ENCODE measurements at regions not wholly inside any gene's neighbourhood (a gene's known extent, or its start where the extent isn't known, plus 50 kb on each side); places are given as distances from the start of the nearest gene placed in this dataset.
A peak's percentile ranks its signal among the peaks of the same experiment; 100 is the strongest.
"Not testable (repeated sequence)": the region's sequence is repeated elsewhere in the genome, so short reads cannot be mapped to it uniquely, and the experiment has no call there.

GRCh38 chr9:96067600-96067999 lies 192.1 kb downstream of the ERCC6L2 start:
- H3K9me3 Mint-ChIP-seq: no peaks in the 10 kb centered on the region
- H3K4me1 Mint-ChIP-seq (ENCODE audit: low read depth in 2 of 2): peaks cover 0 to 8% of the 10 kb centered on the region in 2 donors
- no peak for ATAC-seq
- DNase-seq (ENCODE audit: low spot score): no peak
- peaks cover 13 to 16% of the 10 kb centered on the region in 2 donors for H3K27me3 Mint-ChIP-seq
- H3K27ac Mint-ChIP-seq: no peak overlapping the region
- H3K4me3 Mint-ChIP-seq: no peak overlapping the region
- H3K36me3 Mint-ChIP-seq: no peaks in the 10 kb centered on the region

DNA sequence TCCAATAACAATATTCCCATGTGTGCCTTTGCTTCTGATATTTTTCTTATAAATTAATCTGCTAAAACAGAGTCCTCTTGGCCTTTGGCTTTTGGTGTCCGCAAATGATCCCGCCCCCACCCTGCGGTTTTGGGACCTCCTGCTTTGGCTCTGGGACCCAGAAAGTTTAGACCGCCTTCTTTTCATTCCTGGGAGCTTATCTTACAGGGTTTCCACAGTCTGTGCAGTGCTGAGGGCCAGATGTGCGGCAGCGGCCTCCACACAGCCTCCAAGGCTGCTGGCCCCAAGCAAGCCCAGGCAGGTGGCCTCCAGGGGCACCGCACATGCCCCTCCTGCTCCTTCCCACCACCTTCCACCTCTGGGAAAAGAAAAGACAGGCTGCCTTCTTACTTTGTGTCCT lies 191.5 kb downstream of the ERCC6L2 start:
- Mint-ChIP-seq H3K4me1 (ENCODE audit: low read depth in 2 of 2) (peaks cover 2 to 8% of the 10 kb centered on the region in 2 donors), H3K27ac (no peak overlapping the region), H3K4me3 (no peak overlapping the region), H3K9me3 (no peaks in the 10 kb centered on the region), H3K27me3 (peaks cover 11 to 18% of the 10 kb centered on the region in 2 donors), H3K36me3 (no peaks in the 10 kb centered on the region)
- no peak for ATAC-seq
- no peak for DNase-seq (ENCODE audit: low spot score)

- Mint-ChIP-seq H3K9me3 (no peaks in the 10 kb centered on the region), H3K4me1 (ENCODE audit: low read depth in 2 of 2) (peaks cover 9 to 14% of the 10 kb centered on the region in 2 donors), H3K36me3 (no peaks in the 10 kb centered on the region), H3K4me3 (no peak overlapping the region), H3K27ac (no peak overlapping the region), H3K27me3 (peaks cover 7 to 17% of the 10 kb centered on the region in 2 donors)
- no peak for DNase-seq (ENCODE audit: low spot score)
- ATAC-seq: no peak
Observed at GRCh38 chr9:96065482-96066251, 190.2 kb downstream of the ERCC6L2 start.

DNA sequence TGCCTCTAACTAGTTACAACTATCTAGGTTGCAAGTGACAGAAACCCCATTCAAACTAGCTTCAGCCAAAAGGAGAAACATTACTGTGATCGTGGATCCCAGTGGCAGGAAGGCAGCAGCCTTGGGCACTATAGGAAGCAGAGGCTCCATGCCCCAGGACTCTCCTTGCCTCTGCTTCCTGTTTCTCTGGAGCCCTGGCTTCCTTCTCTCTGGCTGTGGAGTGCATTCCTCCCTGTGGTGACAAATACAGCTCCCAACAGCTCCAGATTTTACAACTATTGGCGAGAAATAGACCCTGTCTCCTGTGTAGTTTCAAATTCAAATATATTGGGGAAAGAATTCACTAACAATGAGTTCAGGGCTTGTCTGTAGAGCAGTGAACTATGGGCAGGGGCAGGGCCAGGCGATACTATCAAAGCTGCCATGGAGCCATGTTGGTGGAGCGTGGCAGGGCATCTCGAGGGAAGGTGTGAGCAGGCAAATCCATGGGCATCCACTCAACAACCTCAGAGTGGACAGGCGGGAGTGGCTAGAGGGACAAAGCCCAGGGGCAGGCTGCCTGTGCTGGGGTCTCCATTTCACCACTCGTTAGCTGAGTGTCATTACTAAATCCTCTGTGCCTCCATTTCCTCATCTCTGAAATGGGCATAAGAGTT lies 189.5 kb downstream of the ERCC6L2 start:
- peaks cover 9 to 14% of the 10 kb centered on the region in 2 donors for H3K4me1 Mint-ChIP-seq (ENCODE audit: low read depth in 2 of 2)
- DNase-seq (ENCODE audit: low spot score): no peak
- H3K36me3 Mint-ChIP-seq: no peaks in the 10 kb centered on the region
- ATAC-seq: no peak
- H3K27me3 Mint-ChIP-seq: peaks cover 4 to 14% of the 10 kb centered on the region in 2 donors
- H3K4me3 Mint-ChIP-seq: no peak overlapping the region
- H3K27ac Mint-ChIP-seq: peak overlapping the region in 1 of 2 donors; percentile 39
- H3K9me3 Mint-ChIP-seq: no peaks in the 10 kb centered on the region

DNA sequence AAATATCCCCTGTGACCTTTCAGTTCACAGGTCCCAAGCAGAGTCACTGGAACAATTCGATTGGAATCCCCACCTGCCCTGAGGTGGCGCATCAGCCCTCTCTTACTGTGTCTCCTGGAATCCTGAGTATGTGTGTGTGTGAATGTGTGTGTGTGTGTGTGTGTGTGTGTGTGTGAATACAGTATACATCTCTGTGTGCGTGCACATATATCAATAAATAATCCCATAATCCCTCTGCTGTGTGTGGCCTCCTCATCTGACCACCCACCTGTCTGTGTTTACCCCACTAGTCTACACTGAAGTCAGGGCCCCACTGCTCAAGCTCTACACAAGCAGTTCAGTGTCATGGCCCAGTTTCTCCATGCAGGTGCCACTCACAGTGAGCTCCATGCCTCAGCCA lies 187.4 kb downstream of the ERCC6L2 start:
- H3K4me1 Mint-ChIP-seq (ENCODE audit: low read depth in 2 of 2): peaks cover 11 to 23% of the 10 kb centered on the region in 2 donors
- ATAC-seq (no peak), DNase-seq (ENCODE audit: low spot score) (no peak)
- no peak overlapping the region for H3K4me3 Mint-ChIP-seq
- H3K36me3 Mint-ChIP-seq: no peaks in the 10 kb centered on the region
- peaks cover 0 to 9% of the 10 kb centered on the region in 2 donors for H3K27me3 Mint-ChIP-seq
- H3K27ac Mint-ChIP-seq: no peak overlapping the region
- peaks cover 3% of the 10 kb centered on the region for H3K9me3 Mint-ChIP-seq

DNA sequence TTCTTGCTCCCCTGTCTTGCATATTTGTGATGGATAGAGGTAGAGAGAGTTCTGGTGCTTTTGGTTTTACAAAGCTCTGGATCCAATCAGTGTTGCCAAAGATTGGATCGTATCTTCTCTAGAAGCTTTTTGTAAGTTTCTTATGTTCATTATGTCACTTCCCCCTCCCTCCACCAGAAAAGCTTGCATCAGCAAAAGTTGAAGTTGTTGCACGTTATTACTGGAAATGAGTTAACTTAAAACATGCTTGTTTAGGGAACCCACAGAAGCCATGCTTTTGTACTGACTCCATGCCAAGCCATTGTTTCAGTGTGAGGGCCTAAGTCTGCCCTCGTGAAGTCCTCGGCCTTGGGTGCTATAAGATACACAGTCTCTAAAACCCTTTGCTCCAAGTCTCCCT lies 186.5 kb downstream of the ERCC6L2 start:
- H3K36me3 Mint-ChIP-seq: no peaks in the 10 kb centered on the region
- H3K27me3 Mint-ChIP-seq: peaks cover 0 to 9% of the 10 kb centered on the region in 2 donors
- H3K9me3 Mint-ChIP-seq: peaks cover 3% of the 10 kb centered on the region
- ATAC-seq (no peak), DNase-seq (ENCODE audit: low spot score) (no peak)
- no peak overlapping the region for H3K27ac Mint-ChIP-seq
- H3K4me3 Mint-ChIP-seq: no peak overlapping the region
- peaks cover 18 to 30% of the 10 kb centered on the region in 2 donors for H3K4me1 Mint-ChIP-seq (ENCODE audit: low read depth in 2 of 2)

- Mint-ChIP-seq H3K4me1 (ENCODE audit: low read depth in 2 of 2) (peaks cover 24 to 35% of the 10 kb centered on the region in 2 donors), H3K27ac (peak overlapping the region in 1 of 2 donors; percentile 74), H3K9me3 (peaks cover 3% of the 10 kb centered on the region), H3K27me3 (peaks cover 0 to 9% of the 10 kb centered on the region in 2 donors), H3K4me3 (no peak overlapping the region), H3K36me3 (no peaks in the 10 kb centered on the region)
- DNase-seq (ENCODE audit: low spot score) (no peak), ATAC-seq (peak in 1 of 2 donors; percentile 41)
Observed at GRCh38 chr9:96061293-96061987, 185.9 kb downstream of the ERCC6L2 start.

DNA sequence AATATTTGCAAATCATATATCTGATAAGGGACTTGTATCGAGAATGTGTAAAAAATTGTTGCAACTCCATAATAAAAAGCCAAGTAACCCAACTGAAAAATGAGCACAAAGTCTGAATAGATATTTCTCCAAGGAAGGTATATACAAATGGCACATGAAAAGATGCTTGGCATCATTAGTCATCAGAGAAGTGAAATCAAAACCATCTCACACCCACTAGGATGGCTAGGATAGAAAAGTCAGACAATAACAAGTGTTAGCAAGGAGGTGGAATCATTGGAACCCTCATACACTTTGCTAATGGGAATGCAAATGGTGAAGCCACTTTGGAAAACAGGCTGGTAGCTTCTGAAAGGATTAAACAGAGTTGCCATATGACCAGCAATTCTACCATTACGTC lies 182.7 kb downstream of the ERCC6L2 start:
- DNase-seq (ENCODE audit: low spot score) (no peak), ATAC-seq (no peak)
- H3K9me3 Mint-ChIP-seq: peaks cover 3% of the 10 kb centered on the region
- peaks cover 25 to 30% of the 10 kb centered on the region in 2 donors for H3K4me1 Mint-ChIP-seq (ENCODE audit: low read depth in 2 of 2)
- H3K36me3 Mint-ChIP-seq: no peaks in the 10 kb centered on the region
- H3K27ac Mint-ChIP-seq: peak overlapping the region in 1 of 2 donors; percentile 14
- peaks cover 0 to 10% of the 10 kb centered on the region in 2 donors for H3K27me3 Mint-ChIP-seq
- no peak overlapping the region for H3K4me3 Mint-ChIP-seq

DNA sequence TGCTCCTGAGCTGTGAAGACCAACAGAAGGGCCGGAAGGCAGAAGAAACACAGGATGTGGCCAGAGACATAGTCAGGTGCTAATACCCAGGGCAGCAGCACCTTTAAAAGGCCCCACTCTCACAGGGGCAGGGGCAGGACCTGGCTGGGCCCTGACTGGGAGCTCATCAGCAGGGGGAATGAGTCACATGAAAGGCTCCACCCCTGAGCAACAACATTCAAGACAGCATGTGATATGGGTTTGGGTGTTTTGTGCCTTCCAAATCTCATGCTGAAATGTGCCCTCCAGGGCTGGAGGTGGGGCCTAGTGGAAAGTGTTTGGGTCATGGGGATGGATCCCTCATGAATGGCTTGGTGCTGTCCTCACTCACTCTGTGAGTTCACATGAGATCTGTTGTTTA lies 181.7 kb downstream of the ERCC6L2 start:
- Mint-ChIP-seq H3K27ac (peak overlapping the region; percentile 24 to 57), H3K4me3 (no peak overlapping the region), H3K4me1 (ENCODE audit: low read depth in 2 of 2) (peaks cover 25 to 30% of the 10 kb centered on the region in 2 donors), H3K9me3 (peaks cover 3% of the 10 kb centered on the region), H3K27me3 (peaks cover 0 to 6% of the 10 kb centered on the region in 2 donors), H3K36me3 (no peaks in the 10 kb centered on the region)
- peak in 1 of 2 donors; percentile 78 for ATAC-seq
- DNase-seq (ENCODE audit: low spot score): no peak

DNA sequence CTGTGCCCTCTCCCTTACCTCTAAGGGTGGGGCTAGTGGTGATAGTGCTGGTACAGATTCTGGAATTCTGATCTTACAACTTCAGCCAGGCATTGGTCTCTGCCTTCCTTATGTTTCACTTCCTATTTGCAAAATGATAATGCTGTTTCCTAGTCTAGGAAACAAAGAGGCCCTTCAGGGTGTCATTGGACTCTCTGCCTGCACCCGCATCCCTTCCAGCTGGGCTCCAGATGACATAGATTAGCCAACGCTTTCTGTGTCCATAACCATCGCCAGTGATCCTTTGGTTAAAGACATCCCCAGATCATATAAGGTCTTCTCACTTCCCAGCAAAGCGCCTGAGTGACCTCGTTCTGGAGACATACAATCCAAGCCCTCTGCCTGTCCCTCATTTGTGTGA lies 180.7 kb downstream of the ERCC6L2 start:
- peaks cover 19 to 28% of the 10 kb centered on the region in 2 donors for H3K4me1 Mint-ChIP-seq (ENCODE audit: low read depth in 2 of 2)
- no peaks in the 10 kb centered on the region for H3K36me3 Mint-ChIP-seq
- ATAC-seq (no peak), DNase-seq (ENCODE audit: low spot score) (no peak)
- no peak overlapping the region for H3K4me3 Mint-ChIP-seq
- H3K27me3 Mint-ChIP-seq: peaks cover 0 to 5% of the 10 kb centered on the region in 2 donors
- peaks cover 3% of the 10 kb centered on the region for H3K9me3 Mint-ChIP-seq
- peak overlapping the region; percentile 24 to 57 for H3K27ac Mint-ChIP-seq

GRCh38 chr9:96054248-96054647 lies 178.8 kb downstream of the ERCC6L2 start:
- H3K4me1 Mint-ChIP-seq (ENCODE audit: low read depth in 2 of 2): peaks cover 16 to 24% of the 10 kb centered on the region in 2 donors
- H3K27ac Mint-ChIP-seq; ATAC-seq; H3K4me3 Mint-ChIP-seq; H3K9me3 Mint-ChIP-seq; DNase-seq (ENCODE audit: low spot score); H3K27me3 Mint-ChIP-seq; H3K36me3 Mint-ChIP-seq: not testable (repeated sequence)

GRCh38 chr9:96052686-96053085 lies 177.2 kb downstream of the ERCC6L2 start:
- Mint-ChIP-seq H3K27me3 (peaks cover 0 to 5% of the 10 kb centered on the region in 2 donors), H3K36me3 (no peaks in the 10 kb centered on the region), H3K4me1 (ENCODE audit: low read depth in 2 of 2) (peaks cover 13 to 14% of the 10 kb centered on the region in 2 donors), H3K9me3 (no peaks in the 10 kb centered on the region), H3K27ac (no peak overlapping the region), H3K4me3 (no peak overlapping the region)
- DNase-seq (ENCODE audit: low spot score) (no peak), ATAC-seq (no peak)

DNA sequence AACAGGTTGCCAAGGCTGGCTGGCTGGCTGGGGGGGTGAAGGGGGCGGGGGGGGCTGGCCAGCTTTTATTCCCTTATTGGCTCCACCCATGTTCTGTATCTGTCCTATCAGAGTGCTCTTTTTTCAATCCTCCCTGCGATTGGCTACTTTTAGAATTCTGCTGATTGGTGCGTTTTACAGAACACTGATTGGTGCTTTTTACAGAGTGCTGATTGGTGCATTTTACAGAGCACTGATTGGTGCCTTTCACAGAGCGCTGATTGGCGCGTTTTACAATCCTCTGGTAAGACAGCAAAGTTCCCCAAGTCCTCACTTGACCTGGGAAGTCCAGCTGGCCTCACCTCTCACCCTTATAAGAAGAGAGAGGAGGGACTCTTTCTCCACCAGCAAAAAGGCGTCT lies 175.9 kb downstream of the ERCC6L2 start:
- Mint-ChIP-seq H3K4me1 (ENCODE audit: low read depth in 2 of 2) (peaks cover 1 to 3% of the 10 kb centered on the region in 2 donors), H3K27ac (no peak overlapping the region), H3K27me3 (peaks cover 0 to 8% of the 10 kb centered on the region in 2 donors), H3K36me3 (no peaks in the 10 kb centered on the region), H3K4me3 (no peak overlapping the region), H3K9me3 (no peaks in the 10 kb centered on the region)
- ATAC-seq: no peak
- DNase-seq (ENCODE audit: low spot score): no peak

DNA sequence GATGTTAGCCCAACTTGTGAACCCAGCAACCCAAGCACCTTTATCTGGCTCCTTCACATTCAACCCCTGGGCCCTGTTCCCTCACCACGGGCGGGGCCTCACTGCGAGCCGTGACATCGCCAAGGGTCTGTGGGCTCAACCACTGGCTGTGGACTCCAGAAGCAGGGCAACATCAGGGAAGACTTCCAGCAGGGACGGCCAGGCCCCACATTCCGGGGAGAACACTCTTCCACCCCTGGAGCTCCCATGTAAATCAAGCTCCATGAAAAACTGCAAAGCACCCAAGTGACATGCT lies 175.3 kb downstream of the ERCC6L2 start:
- no peaks in the 10 kb centered on the region for H3K36me3 Mint-ChIP-seq

More for the DNA sequence above, 175.3 kb downstream of the ERCC6L2 start:
- H3K4me3 Mint-ChIP-seq: no peak overlapping the region
- peaks cover 0 to 9% of the 10 kb centered on the region in 2 donors for H3K27me3 Mint-ChIP-seq
- DNase-seq (ENCODE audit: low spot score) (no peak), ATAC-seq (no peak)
- H3K4me1 Mint-ChIP-seq (ENCODE audit: low read depth in 2 of 2): peaks cover 0 to 3% of the 10 kb centered on the region in 2 donors
- H3K9me3 Mint-ChIP-seq: no peaks in the 10 kb centered on the region
- H3K27ac Mint-ChIP-seq: no peak overlapping the region
